ENCODE measurements at regions not wholly inside any gene's neighbourhood (a gene's known extent, or its start where the extent isn't known, plus 50 kb on each side); places are given as distances from the start of the nearest gene placed in this dataset.

- BruUV-seq (replicated peaks), result no TSS peak
- RAD21 ChIA-PET (ENCODE audit: low non-redundant PET in 1 of 2, low total read pairs in 2 of 2, uncharacterized antibody in 2 of 2, unreplicated experiment in 2 of 2), result no interaction called here
- no peaks in the 10 kb centered on the region for H4K20me1 ChIP-seq (ENCODE audit: insufficient read depth)
- no peaks in the 10 kb centered on the region for H3K4me1 ChIP-seq (ENCODE audit: control insufficient read depth in 1 of 2, insufficient read depth in 2 of 2, low read length in 2 of 2)
- H3K4me2 ChIP-seq (ENCODE audit: low read length), result no peak overlapping the region
- no peak overlapping the region for H3K4me3 ChIP-seq (replicated peaks in 1 of 2; ENCODE audit: low read depth in 1 of 2, low read length in 2 of 2)
- ATAC-seq (no peak), DNase-seq (ENCODE audit: low read depth, low spot score) (no peak)
- no peak overlapping the region for H3K9ac ChIP-seq (ENCODE audit: low read length)
- intact Hi-C loops (cut with micrococcal nuclease), result no loop called here
- H3K27me3 ChIP-seq (ENCODE audit: insufficient read depth, low read length), result no peaks in the 10 kb centered on the region
- no peaks in the 10 kb centered on the region for H3K36me3 ChIP-seq (ENCODE audit: control insufficient read depth in 1 of 2, insufficient read depth in 2 of 2, low read length in 2 of 2)
- no peak overlapping the region for H3K27ac ChIP-seq (ENCODE audit: low read depth, low read length)
- TF ChIP-seq ZNF274 (IDR thresholded peaks at IDR 0.05; ENCODE audit: low read depth, low read length) (no peak), POLR2A (IDR thresholded peaks at IDR 0.05; ENCODE audit: borderline replicate concordance, extremely low read depth, insufficient read depth, insufficient read length) (no peak), ZFX (IDR thresholded peaks at IDR 0.05) (no peak), ELF1 (IDR thresholded peaks at IDR 0.05; ENCODE audit: borderline replicate concordance, low read depth) (no peak), TCF7L2 (IDR thresholded peaks at IDR 0.05; ENCODE audit: borderline replicate concordance, extremely low read depth, insufficient read depth, insufficient read length) (no peak), ATF3 (IDR thresholded peaks at IDR 0.05) (no peak)
- H3K9me3 ChIP-seq (ENCODE audit: control insufficient read depth in 1 of 2, insufficient read depth in 1 of 2, low read depth in 1 of 2, low read length in 2 of 2), result no peaks in the 10 kb centered on the region
- H3K79me2 ChIP-seq (ENCODE audit: insufficient read depth, low read length), result no peaks in the 10 kb centered on the region
- POLR2A ChIA-PET, result no interaction called here
- H2AFZ ChIP-seq (ENCODE audit: low read depth, low read length, poor library complexity, severe bottlenecking), result no peak overlapping the region
- no peaks in the 10 kb centered on the region for H3K9me2 ChIP-seq (ENCODE audit: insufficient read depth)
- CTCF ChIA-PET, result no interaction called here
These were observed 361.0 kb upstream of the TMEFF2 start for GRCh38 chr2:192555740-192556139.

- ChIA-PET POLR2A (no interaction called here), RAD21 (ENCODE audit: low non-redundant PET in 1 of 2, low total read pairs in 2 of 2, uncharacterized antibody in 2 of 2, unreplicated experiment in 2 of 2) (no interaction called here)
- TF ChIP-seq SIN3A (IDR thresholded peaks at IDR 0.05; ENCODE audit: low read depth) (no peak), ELF1 (IDR thresholded peaks at IDR 0.05; ENCODE audit: borderline replicate concordance, low read depth) (no peak), JUND (IDR thresholded peaks at IDR 0.05) (no peak), POLR2AphosphoS5 (IDR thresholded peaks at IDR 0.05; ENCODE audit: low read depth, low read length) (no peak), ZFX (IDR thresholded peaks at IDR 0.05) (no peak), FOSL1 (IDR thresholded peaks at IDR 0.05; ENCODE audit: low read depth) (no peak), SRF (IDR thresholded peaks at IDR 0.05; ENCODE audit: low read depth) (no peak), TCF7L2 (IDR thresholded peaks at IDR 0.05; ENCODE audit: borderline replicate concordance, extremely low read depth, insufficient read depth, insufficient read length) (no peak), ZNF274 (IDR thresholded peaks at IDR 0.05; ENCODE audit: low read depth, low read length) (no peak), YY1 (IDR thresholded peaks at IDR 0.05; ENCODE audit: extremely low read depth, insufficient replicate concordance, low read depth, low read length) (no peak), RAD21 (IDR thresholded peaks at IDR 0.05; ENCODE audit: low read depth) (no peak), ZBTB33 (IDR thresholded peaks at IDR 0.05; ENCODE audit: extremely low read depth, insufficient replicate concordance, low read length) (no peak), MAX (IDR thresholded peaks at IDR 0.05) (no peak), CEBPB (IDR thresholded peaks at IDR 0.05; ENCODE audit: low read depth) (no peak), EZH2phosphoT487 (IDR thresholded peaks at IDR 0.05; ENCODE audit: borderline replicate concordance) (no peak)
These were observed 357.0 kb upstream of the TMEFF2 start for GRCh38 chr2:192551760-192552159.

More at GRCh38 chr2:192551760-192552159, 357.0 kb upstream of the TMEFF2 start:
- CTCF ChIA-PET, result no interaction called here
- H3K9me3 ChIP-seq (ENCODE audit: control insufficient read depth in 1 of 2, insufficient read depth in 1 of 2, low read depth in 1 of 2, low read length in 2 of 2), result no peaks in the 10 kb centered on the region
- no peak overlapping the region for H3K9ac ChIP-seq (ENCODE audit: low read length)
- BruUV-seq (replicated peaks), result no TSS peak
- DNase-seq (ENCODE audit: low read depth, low spot score) (no peak), ATAC-seq (no peak)
- no peak overlapping the region for H3K4me3 ChIP-seq (replicated peaks in 1 of 2; ENCODE audit: low read depth in 1 of 2, low read length in 2 of 2)
- H3K4me2 ChIP-seq (ENCODE audit: low read length), result no peak overlapping the region
- no peak overlapping the region for H2AFZ ChIP-seq (ENCODE audit: low read depth, low read length, poor library complexity, severe bottlenecking)
- H3K9me2 ChIP-seq (ENCODE audit: insufficient read depth), result no peaks in the 10 kb centered on the region
- H3K79me2 ChIP-seq (ENCODE audit: insufficient read depth, low read length), result no peaks in the 10 kb centered on the region
- no peaks in the 10 kb centered on the region for H3K27me3 ChIP-seq (ENCODE audit: insufficient read depth, low read length)
- no peaks in the 10 kb centered on the region for H4K20me1 ChIP-seq (ENCODE audit: insufficient read depth)
- H3K36me3 ChIP-seq (ENCODE audit: control insufficient read depth in 1 of 2, insufficient read depth in 2 of 2, low read length in 2 of 2), result no peaks in the 10 kb centered on the region
- no peak overlapping the region for H3K27ac ChIP-seq (ENCODE audit: low read depth, low read length)
- intact Hi-C loops (cut with micrococcal nuclease), result no loop called here
- H3K4me1 ChIP-seq (ENCODE audit: control insufficient read depth in 1 of 2, insufficient read depth in 2 of 2, low read length in 2 of 2), result no peaks in the 10 kb centered on the region

Data from HCT116 (cell line).